Activated B cell treated with CpG ODN at 0.5 μM for 24 hours (primary cell): ENCODE measurements at regions not wholly inside any gene's neighbourhood (a gene's known extent, or its start where the extent isn't known, plus 50 kb on each side); places are given as distances from the start of the nearest gene placed in this dataset.

Experiments used
- ATAC-seq: fragments of 200-7000 bp; cut with Tn5 transposase; one replicate; pipeline ENCODE4 v1.10.0; 2021; ENCODE audit warnings: low read depth, mild to moderate bottlenecking, moderate library complexity
- CTCF ChIA-PET: fragments of 350-600 bp; sonication (Branson Sonifier 250); formaldehyde crosslinking; loops from one replicate; lab custom pipeline; 2021; ENCODE audit warnings: antibody characterized with exemption; lab: Charles Lee
- POLR2A ChIA-PET: fragments of 350-600 bp; sonication (Branson Sonifier 250); formaldehyde crosslinking; loops from one replicate; lab custom pipeline; 2021; ENCODE audit warnings: antibody characterized with exemption; lab: Charles Lee
- DNase-seq: peaks from one replicate; pipeline ENCODE4 v3.0.0; 2022
- H3K27ac Mint-ChIP-seq: one replicate; pipeline ENCODE4 v1.8.0; 2020; ENCODE audit warnings: mixed read lengths
- H3K27me3 Mint-ChIP-seq: one replicate; pipeline ENCODE4 v1.8.0; 2021; ENCODE audit warnings: mixed read lengths
- H3K36me3 Mint-ChIP-seq: one replicate; pipeline ENCODE4 v1.8.0; 2021; ENCODE audit warnings: low read depth, mixed read lengths
- H3K4me1 Mint-ChIP-seq: one replicate; pipeline ENCODE4 v1.8.0; 2021; ENCODE audit warnings: mixed read lengths
- H3K4me3 Mint-ChIP-seq: one replicate; pipeline ENCODE4 v1.8.0; 2020; ENCODE audit warnings: mild to moderate bottlenecking, mixed read lengths
- H3K9me3 Mint-ChIP-seq: one replicate; pipeline ENCODE4 v1.8.0; 2020; ENCODE audit warnings: mixed read lengths
- CTCF ChIP-seq: fragments of 200-600 bp; IDR thresholded peaks from one replicate; pipeline ENCODE4 v1.8.0; 2022; ENCODE audit warnings: antibody characterized with exemption, mild to moderate bottlenecking
- intact Hi-C: fragments of 100-400 bp; cut with micrococcal nuclease; formaldehyde crosslinking; loops from one replicate; pipeline ENCODE4 v1.15.1; 2024

GRCh38 chr6:168385037-168385759 is 55.8 kb upstream of the SMOC2 start:
- Mint-ChIP-seq H3K9me3 (peaks cover 3% of the 10 kb centered on the region), H3K27me3 (no peaks in the 10 kb centered on the region), H3K4me3 (no peak overlapping the region), H3K4me1 (no peaks in the 10 kb centered on the region), H3K27ac (no peak overlapping the region), H3K36me3 (no peaks in the 10 kb centered on the region)
- DNase-seq (no peak), ATAC-seq (no peak)
- ChIA-PET CTCF (no interaction called here), POLR2A (no interaction called here)
- no peak for TF ChIP-seq CTCF
- intact Hi-C loops = no loop called here

GRCh38 chr6:168385858-168386735 is 54.9 kb upstream of the SMOC2 start:
- POLR2A ChIA-PET = no interaction called here
- no peak for DNase-seq
- CTCF ChIA-PET = no interaction called here

GRCh38 chr6:168386973-168387372 is 54.0 kb upstream of the SMOC2 start:
- H3K4me3 Mint-ChIP-seq = no peak overlapping the region
- H3K4me1 Mint-ChIP-seq = no peaks in the 10 kb centered on the region
- no peaks in the 10 kb centered on the region for H3K27me3 Mint-ChIP-seq
- no peak for TF ChIP-seq CTCF
- no peak for DNase-seq
- H3K36me3 Mint-ChIP-seq = no peaks in the 10 kb centered on the region
- CTCF ChIA-PET = no interaction called here
- H3K9me3 Mint-ChIP-seq = peaks cover 3% of the 10 kb centered on the region
- H3K27ac Mint-ChIP-seq = no peak overlapping the region
- ATAC-seq = no peak
- intact Hi-C loops = no loop called here
- POLR2A ChIA-PET = no interaction called here

More at GRCh38 chr6:168385858-168386735, 54.9 kb upstream of the SMOC2 start:
- Mint-ChIP-seq H3K36me3 (no peaks in the 10 kb centered on the region), H3K27me3 (no peaks in the 10 kb centered on the region), H3K4me1 (no peaks in the 10 kb centered on the region), H3K9me3 (peaks cover 3% of the 10 kb centered on the region), H3K27ac (no peak overlapping the region), H3K4me3 (no peak overlapping the region)
- ATAC-seq = no peak
- intact Hi-C loops = no loop called here
- no peak for TF ChIP-seq CTCF

- peaks cover 3% of the 10 kb centered on the region for H3K9me3 Mint-ChIP-seq
- intact Hi-C loops = no loop called here
- no peak for TF ChIP-seq CTCF
- H3K4me3 Mint-ChIP-seq = no peak overlapping the region
- ATAC-seq = no peak
- H3K36me3 Mint-ChIP-seq = no peaks in the 10 kb centered on the region
- no peaks in the 10 kb centered on the region for H3K4me1 Mint-ChIP-seq
- CTCF ChIA-PET = no interaction called here
- no peak for DNase-seq
- POLR2A ChIA-PET = no interaction called here
- H3K27me3 Mint-ChIP-seq = no peaks in the 10 kb centered on the region
- no peak overlapping the region for H3K27ac Mint-ChIP-seq
These were observed 53.6 kb upstream of the SMOC2 start for GRCh38 chr6:168387426-168387825.

- H3K4me3 Mint-ChIP-seq = no peak overlapping the region
- ChIA-PET CTCF (no interaction called here), POLR2A (no interaction called here)
- H3K9me3 Mint-ChIP-seq = peaks cover 1% of the 10 kb centered on the region
- ATAC-seq = no peak
- no peaks in the 10 kb centered on the region for H3K4me1 Mint-ChIP-seq
- H3K36me3 Mint-ChIP-seq = no peaks in the 10 kb centered on the region
- no peak for TF ChIP-seq CTCF
- no peak overlapping the region for H3K27ac Mint-ChIP-seq
- intact Hi-C loops = no loop called here
- H3K27me3 Mint-ChIP-seq = no peaks in the 10 kb centered on the region
- DNase-seq = no peak
These were observed 53.1 kb upstream of the SMOC2 start for GRCh38 chr6:168387911-168388310.
